HEK293T (cell line): ENCODE measurements at regions not wholly inside any gene's neighbourhood (a gene's known extent, or its start where the extent isn't known, plus 50 kb on each side); places are given as distances from the start of the nearest gene placed in this dataset.

Experiments used
- ARNT ChIP-seq: fragments of 450-650 bp; IDR thresholded peaks from 2 replicates; pipeline ENCODE4 v1.6.1; 2017; ENCODE audit warnings: mild to moderate bottlenecking
- BHLHE40 ChIP-seq: fragments of 450-650 bp; IDR thresholded peaks from 2 replicates; pipeline ENCODE4 v1.6.1; 2016; ENCODE audit warnings: mild to moderate bottlenecking, moderate library complexity, borderline replicate concordance
- ELF4 ChIP-seq: fragments of 450-650 bp; IDR thresholded peaks from 2 replicates; pipeline ENCODE4 v1.6.1; 2017; ENCODE audit warnings: antibody characterized with exemption
- FOXM1 ChIP-seq: fragments of 450-650 bp; IDR thresholded peaks from 2 replicates; pipeline ENCODE4 v1.6.1; 2017; ENCODE audit warnings: mild to moderate bottlenecking, borderline replicate concordance
- HDGF ChIP-seq: fragments of 450-650 bp; IDR thresholded peaks from 2 replicates; pipeline ENCODE4 v1.6.1; 2017; ENCODE audit warnings: antibody characterized with exemption, borderline replicate concordance
- L3MBTL2 ChIP-seq: fragments of 450-650 bp; conservative IDR thresholded peaks from 2 replicates; pipeline ENCODE4 v1.6.1; 2016; ENCODE audit warnings: mild to moderate bottlenecking
- LEF1 ChIP-seq: fragments of 450-650 bp; IDR thresholded peaks from 2 replicates; pipeline ENCODE4 v1.6.1; 2017; ENCODE audit warnings: mild to moderate bottlenecking, borderline replicate concordance
- PKNOX1 ChIP-seq: fragments of 450-650 bp; IDR thresholded peaks from 2 replicates; pipeline ENCODE4 v1.6.1; 2016
- SP1 ChIP-seq: fragments of 450-650 bp; IDR thresholded peaks from 2 replicates; pipeline ENCODE4 v1.6.1; 2017
- SUZ12 ChIP-seq: fragments of 450-650 bp; IDR thresholded peaks from 2 replicates; pipeline ENCODE4 v1.6.1; 2016; ENCODE audit warnings: mild to moderate bottlenecking
- TARDBP ChIP-seq: fragments of 450-650 bp; IDR thresholded peaks from 2 replicates; pipeline ENCODE4 v1.6.1; 2016

GRCh38 chr6:74577619-74578018 is 628.2 kb downstream of the COL12A1 start:
- TF ChIP-seq LEF1 (no peak), ELF4 (no peak), BHLHE40 (no peak), TARDBP (no peak), FOXM1 (no peak), SP1 (no peak), L3MBTL2 (no peak), PKNOX1 (no peak), HDGF (no peak), SUZ12 (no peak), ARNT (no peak)
